Mononuclear cell (primary cell): ENCODE measurements at regions not wholly inside any gene's neighbourhood (a gene's known extent, or its start where the extent isn't known, plus 50 kb on each side); places are given as distances from the start of the nearest gene placed in this dataset.
"Not testable (repeated sequence)": the region's sequence is repeated elsewhere in the genome, so short reads cannot be mapped to it uniquely, and the experiment has no call there.

Source experiments
- H3K27me3 ChIP-seq: 2 replicates; pipeline ENCODE4 v1.6.0; 2011; ENCODE audit warnings: low read length, control low read depth; ENCODE audit not compliant: insufficient read depth
- H3K4me1 ChIP-seq: 2 replicates; pipeline ENCODE4 v1.5.1; 2011; ENCODE audit warnings: mild to moderate bottlenecking, low read length, control low read depth; ENCODE audit not compliant: insufficient read depth
- H3K4me3 ChIP-seq: 2 replicates; pipeline ENCODE4 v1.5.1; 2011; ENCODE audit warnings: mild to moderate bottlenecking, low read length, moderate library complexity
- H3K9me3 ChIP-seq: 2 replicates; pipeline ENCODE4 v1.5.1; 2011; ENCODE audit warnings: low read depth, mild to moderate bottlenecking, control low read depth, low read length

DNA sequence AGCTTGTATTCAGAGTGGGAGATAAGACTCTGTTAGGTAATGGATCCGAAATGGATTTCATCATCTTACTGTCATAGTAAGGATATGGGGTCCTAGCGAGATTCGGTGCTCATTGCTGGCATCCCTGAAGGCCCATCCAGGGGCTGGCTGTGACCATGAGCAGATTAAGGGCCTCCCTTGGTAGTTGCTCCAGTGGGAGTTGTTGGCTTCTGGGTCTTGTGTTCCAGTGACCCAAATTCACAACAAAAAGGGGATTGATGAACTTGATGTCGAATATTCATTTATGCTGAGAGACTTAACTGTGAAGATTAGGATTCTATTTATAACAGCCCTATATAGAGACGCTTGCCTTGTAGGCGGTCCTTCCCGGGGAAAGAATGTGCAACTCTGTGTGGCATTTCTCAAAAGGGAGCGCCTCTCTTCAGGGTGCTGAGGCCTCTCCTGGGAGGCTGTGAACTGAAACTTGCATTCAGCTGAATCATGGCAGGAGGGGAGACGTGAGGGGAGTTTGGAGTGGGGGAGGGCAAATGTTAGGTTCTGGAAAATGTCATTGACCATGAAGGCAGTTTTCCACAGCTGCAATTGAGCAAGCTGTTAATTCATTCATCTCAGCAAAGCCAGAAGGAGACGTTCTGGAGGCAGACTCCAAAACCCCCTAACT lies 233.1 kb upstream of the FZD8 start:
- Histone ChIP-seq H3K4me3 (no peak overlapping the region), H3K4me1 (no peaks in the 10 kb centered on the region), H3K27me3 (no peaks in the 10 kb centered on the region), H3K9me3 (no peaks in the 10 kb centered on the region)

DNA sequence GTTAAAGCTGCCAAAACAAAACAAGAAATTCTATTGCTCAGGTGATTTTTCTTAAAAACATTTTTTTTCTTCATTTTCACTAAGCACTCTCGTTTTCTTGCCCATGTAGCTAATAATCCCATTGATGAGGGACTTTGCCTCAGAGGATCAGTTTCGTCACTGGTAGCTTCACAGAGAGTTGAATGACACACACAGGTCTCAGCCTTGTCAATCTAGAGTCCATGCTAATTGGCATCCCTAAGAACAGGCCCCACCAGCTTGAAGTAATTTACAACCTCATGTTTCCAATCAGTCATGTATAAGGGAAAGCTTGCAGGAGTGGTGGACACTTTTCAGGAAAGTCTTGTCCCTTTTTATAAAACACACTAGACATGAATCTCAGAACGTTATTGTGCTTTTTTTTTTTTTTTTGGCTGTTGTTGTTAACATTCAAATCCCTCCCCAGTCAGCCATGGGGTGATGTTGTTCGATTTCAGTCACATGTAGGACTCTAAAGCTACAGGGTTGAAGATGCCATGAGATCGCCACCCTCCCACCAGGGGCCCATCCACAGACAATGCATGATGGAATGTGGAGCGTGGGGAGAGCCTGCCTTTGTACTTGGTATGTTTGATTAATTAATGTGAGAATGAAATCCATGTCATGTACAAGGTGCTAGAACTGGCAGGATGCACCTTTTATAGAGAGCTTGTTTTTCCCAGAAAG lies 232.4 kb upstream of the FZD8 start:
- H3K27me3 ChIP-seq = no peaks in the 10 kb centered on the region
- H3K4me1 ChIP-seq = no peaks in the 10 kb centered on the region
- no peaks in the 10 kb centered on the region for H3K9me3 ChIP-seq
- no peak overlapping the region for H3K4me3 ChIP-seq

DNA sequence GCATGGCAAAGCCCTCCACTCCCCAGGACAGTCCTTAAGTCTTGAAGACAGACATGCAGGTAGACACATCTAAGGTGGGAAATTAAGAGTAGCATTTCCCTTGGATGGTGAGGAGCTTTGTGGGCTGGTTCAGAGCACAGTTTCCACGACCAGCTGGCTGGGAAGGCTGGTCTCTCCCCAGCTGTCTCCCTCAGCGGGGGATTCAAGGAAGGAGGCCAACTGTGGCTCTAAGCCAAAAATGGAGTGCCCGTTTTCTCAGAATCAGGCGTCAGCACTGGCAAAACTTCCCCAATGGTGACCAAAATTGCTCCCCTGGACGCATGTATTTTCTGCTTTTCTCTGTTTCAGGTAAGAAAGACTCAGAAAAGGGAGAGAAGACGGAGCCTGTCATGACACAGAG lies 230.6 kb upstream of the FZD8 start:
- H3K4me3 ChIP-seq = no peak overlapping the region
- H3K9me3 ChIP-seq = no peaks in the 10 kb centered on the region
- H3K27me3 ChIP-seq = no peaks in the 10 kb centered on the region
- H3K4me1 ChIP-seq = no peaks in the 10 kb centered on the region

- Histone ChIP-seq H3K4me1 (no peaks in the 10 kb centered on the region), H3K9me3 (no peaks in the 10 kb centered on the region), H3K4me3 (no peak overlapping the region), H3K27me3 (no peaks in the 10 kb centered on the region)
These were observed 228.7 kb upstream of the FZD8 start for GRCh38 chr10:35870665-35871310.

GRCh38 chr10:35858676-35859283 lies 216.7 kb upstream of the FZD8 start:
- H3K4me3 ChIP-seq, H3K9me3 ChIP-seq, H3K4me1 ChIP-seq, H3K27me3 ChIP-seq: not testable (repeated sequence)

- no peaks in the 10 kb centered on the region for H3K9me3 ChIP-seq
- no peaks in the 10 kb centered on the region for H3K4me1 ChIP-seq
- H3K27me3 ChIP-seq = no peaks in the 10 kb centered on the region
- H3K4me3 ChIP-seq = no peak overlapping the region
These were observed 215.8 kb upstream of the FZD8 start for GRCh38 chr10:35857860-35858259.

GRCh38 chr10:35855155-35855947 lies 213.3 kb upstream of the FZD8 start:
- H3K4me1 ChIP-seq = no peaks in the 10 kb centered on the region
- H3K27me3 ChIP-seq = no peaks in the 10 kb centered on the region
- no peaks in the 10 kb centered on the region for H3K9me3 ChIP-seq
- no peak overlapping the region for H3K4me3 ChIP-seq

DNA sequence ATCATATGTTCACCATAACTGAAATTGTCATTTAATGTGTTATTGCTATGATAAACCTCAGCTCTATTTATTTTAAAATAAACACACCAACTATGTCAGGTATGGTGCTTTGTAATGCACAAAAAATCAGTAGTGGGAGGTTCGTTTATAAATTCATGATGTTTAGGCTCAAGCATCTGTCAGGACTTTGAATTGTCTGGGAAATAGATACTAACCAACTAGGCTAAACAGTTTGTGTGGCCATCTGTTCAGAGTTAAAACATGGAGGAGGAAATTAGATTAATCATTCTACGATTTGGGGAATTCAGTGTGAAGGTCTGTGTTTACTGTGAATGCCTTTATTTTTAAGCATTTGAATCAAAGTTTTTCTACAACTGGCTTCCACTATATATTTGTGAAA lies 212.6 kb upstream of the FZD8 start:
- Histone ChIP-seq H3K27me3 (no peaks in the 10 kb centered on the region), H3K9me3 (no peaks in the 10 kb centered on the region), H3K4me1 (no peaks in the 10 kb centered on the region), H3K4me3 (no peak overlapping the region)

DNA sequence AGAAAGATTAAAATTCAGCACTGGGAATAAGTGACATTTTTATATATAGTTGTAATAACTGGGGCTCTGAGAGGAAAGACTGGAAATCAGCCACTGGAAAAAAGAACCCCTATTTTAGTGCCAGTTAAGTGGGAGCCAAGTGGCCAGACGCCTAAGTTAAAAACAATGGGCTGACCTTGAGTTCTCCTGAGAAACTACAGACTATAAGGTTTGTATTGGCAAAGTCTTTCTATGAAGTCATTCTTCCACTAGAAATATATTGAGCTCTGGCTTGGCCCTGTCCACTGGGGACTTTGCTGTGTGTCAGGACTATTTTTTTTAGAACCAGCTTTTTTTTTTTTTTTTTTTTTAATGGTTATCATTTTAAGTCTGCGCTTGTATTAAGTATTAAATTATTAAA lies 210.6 kb upstream of the FZD8 start:
- Histone ChIP-seq H3K27me3 (no peaks in the 10 kb centered on the region), H3K4me1 (no peaks in the 10 kb centered on the region), H3K4me3 (no peak overlapping the region), H3K9me3 (no peaks in the 10 kb centered on the region)

GRCh38 chr10:35848412-35848811 lies 206.3 kb upstream of the FZD8 start:
- Histone ChIP-seq H3K4me3 (no peak overlapping the region), H3K4me1 (no peaks in the 10 kb centered on the region), H3K27me3 (no peaks in the 10 kb centered on the region), H3K9me3 (no peaks in the 10 kb centered on the region)

DNA sequence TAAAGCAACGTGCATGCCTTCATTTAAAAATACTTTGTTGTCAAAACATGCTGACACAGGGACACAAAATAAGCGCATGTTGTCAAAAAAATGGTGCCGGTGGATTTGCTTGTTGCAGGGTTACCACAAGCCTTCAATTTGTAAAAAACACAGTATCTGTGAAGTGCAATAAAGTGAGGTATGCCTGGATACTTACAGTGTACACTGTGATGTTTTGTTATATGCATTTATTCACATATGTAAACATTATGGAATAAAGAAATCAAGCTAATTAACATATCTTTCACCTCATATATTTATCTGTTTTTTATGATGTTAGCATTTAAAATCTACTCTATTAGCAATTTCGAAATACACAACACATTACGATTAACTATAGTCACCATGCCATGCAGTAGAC lies 202.6 kb upstream of the FZD8 start:
- H3K4me3 ChIP-seq = no peak overlapping the region
- H3K27me3 ChIP-seq = no peaks in the 10 kb centered on the region
- peaks cover 9% of the 10 kb centered on the region for H3K9me3 ChIP-seq
- H3K4me1 ChIP-seq = no peaks in the 10 kb centered on the region

DNA sequence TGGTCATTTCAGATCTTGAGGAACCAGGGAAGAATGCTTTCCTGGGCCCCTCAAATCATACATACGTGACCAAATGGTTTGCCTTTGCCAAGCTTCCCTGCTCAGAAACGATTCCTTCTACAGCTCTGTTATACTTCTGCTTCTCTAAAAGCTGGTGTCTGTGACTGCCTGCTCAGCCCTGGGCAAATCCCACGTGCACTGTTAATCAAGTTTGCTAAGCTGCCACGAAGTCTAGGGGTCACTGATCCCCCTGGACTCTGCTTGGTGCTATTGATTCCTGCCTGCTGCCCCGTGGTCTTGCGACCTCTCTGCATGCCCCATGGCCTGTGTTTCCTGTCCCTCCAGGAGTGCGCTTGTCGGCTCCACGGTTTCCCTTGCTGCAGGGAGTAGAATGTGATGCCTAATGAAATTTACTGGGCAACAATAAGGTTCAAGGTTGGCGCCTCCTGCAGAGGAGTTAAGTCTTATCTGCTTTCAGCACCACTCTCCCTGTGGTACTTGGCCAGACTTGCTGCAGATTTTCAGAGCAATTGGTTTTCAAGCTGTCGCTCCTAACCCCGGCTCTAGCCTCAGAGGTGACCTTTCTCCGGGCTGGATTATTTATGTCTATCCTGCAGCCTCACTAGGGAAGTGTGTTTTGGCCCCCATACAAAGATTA lies 201.6 kb upstream of the FZD8 start:
- no peaks in the 10 kb centered on the region for H3K27me3 ChIP-seq
- H3K4me3 ChIP-seq = no peak overlapping the region
- peaks cover 9% of the 10 kb centered on the region for H3K9me3 ChIP-seq
- H3K4me1 ChIP-seq = no peaks in the 10 kb centered on the region

GRCh38 chr10:35838054-35838453 lies 196.0 kb upstream of the FZD8 start:
- no peak overlapping the region for H3K4me3 ChIP-seq
- H3K9me3 ChIP-seq = peaks cover 9% of the 10 kb centered on the region
- no peaks in the 10 kb centered on the region for H3K27me3 ChIP-seq
- H3K4me1 ChIP-seq = no peaks in the 10 kb centered on the region

DNA sequence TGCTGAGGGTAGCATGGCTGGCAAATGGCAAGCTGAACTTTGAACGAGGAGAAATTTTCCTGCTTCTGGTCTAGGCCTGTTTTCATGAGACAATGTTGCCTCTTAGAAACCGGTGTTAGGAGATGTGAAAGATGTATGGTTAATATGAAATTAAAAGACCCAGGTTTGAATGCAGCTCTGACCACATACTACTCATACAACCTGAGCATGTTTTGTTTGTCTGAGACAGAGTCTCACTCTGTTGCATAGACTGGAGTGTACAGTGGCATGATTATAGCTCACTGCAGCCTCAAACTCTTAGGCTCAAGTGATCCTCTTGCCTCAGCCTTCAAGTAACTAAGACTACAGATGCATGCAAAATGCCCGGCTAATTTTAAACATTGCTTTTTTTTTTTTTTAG lies 193.4 kb upstream of the FZD8 start:
- H3K27me3 ChIP-seq = no peaks in the 10 kb centered on the region
- H3K4me3 ChIP-seq = no peak overlapping the region
- H3K9me3 ChIP-seq = no peaks in the 10 kb centered on the region
- no peaks in the 10 kb centered on the region for H3K4me1 ChIP-seq
